BE2C (cell line): ENCODE measurements at regions not wholly inside any gene's neighbourhood (a gene's known extent, or its start where the extent isn't known, plus 50 kb on each side); places are given as distances from the start of the nearest gene placed in this dataset.

ENCODE experiments used
- DNase-seq: peaks from one replicate; pipeline ENCODE4 v3.0.0-alpha.2; 2020
- H3K27me3 ChIP-seq: fragments of 250-450 bp; sonication (Bioruptor Pico); 2 replicates; pipeline ENCODE4 v1.5.1; 2020; ENCODE audit warnings: mild to moderate bottlenecking
- H3K36me3 ChIP-seq: fragments of 250-450 bp; sonication (Bioruptor Pico); 2 replicates; pipeline ENCODE4 v1.5.1; 2020; ENCODE audit warnings: mild to moderate bottlenecking
- H3K4me1 ChIP-seq: fragments of 250-450 bp; sonication (Bioruptor Pico); 2 replicates; pipeline ENCODE4 v1.5.1; 2020
- H3K4me3 ChIP-seq: 2 replicates; pipeline ENCODE4 v1.5.1; 2011; ENCODE audit warnings: low read depth, low read length
- H3K9me3 ChIP-seq: fragments of 250-450 bp; sonication (Bioruptor Pico); 2 replicates; pipeline ENCODE4 v1.5.1; 2020
- TF ChIP-seq, protein P1 (sequence below): IDR thresholded peaks from 2 replicates; pipeline ENCODE4 v1.5.1; 2012; ENCODE audit warnings: mild to moderate bottlenecking, low read depth, low read length

DNA sequence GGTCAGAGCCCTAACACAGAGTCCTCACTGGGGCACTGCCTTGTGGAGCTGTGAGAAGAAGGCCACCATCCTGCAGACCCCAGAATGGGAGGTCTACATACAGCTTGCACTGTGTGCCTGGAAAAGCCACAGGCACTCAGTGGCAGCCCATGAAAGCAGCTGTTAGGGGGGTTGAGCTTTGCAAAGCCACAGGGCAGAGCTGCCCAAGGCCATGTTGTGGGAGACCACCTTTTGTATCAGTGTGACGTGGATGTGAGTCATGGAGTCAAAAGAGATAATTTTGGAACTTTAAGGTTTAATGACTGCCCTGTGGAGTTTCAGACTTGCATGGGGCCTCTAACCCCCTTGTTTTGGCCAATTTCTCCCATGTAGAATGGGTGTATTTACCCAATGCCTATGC is 52.9 kb upstream of the TPRG1 start:
- Histone ChIP-seq H3K4me1 (peaks cover 10% of the 10 kb centered on the region), H3K36me3 (no peaks in the 10 kb centered on the region; the same call in 1 of the 2 replicates), H3K4me3 (no peak overlapping the region), H3K27me3 (no peaks in the 10 kb centered on the region), H3K9me3 (peaks cover 17% of the 10 kb centered on the region)
- DNase-seq, result no peak
- TF ChIP-seq, protein P1, sequence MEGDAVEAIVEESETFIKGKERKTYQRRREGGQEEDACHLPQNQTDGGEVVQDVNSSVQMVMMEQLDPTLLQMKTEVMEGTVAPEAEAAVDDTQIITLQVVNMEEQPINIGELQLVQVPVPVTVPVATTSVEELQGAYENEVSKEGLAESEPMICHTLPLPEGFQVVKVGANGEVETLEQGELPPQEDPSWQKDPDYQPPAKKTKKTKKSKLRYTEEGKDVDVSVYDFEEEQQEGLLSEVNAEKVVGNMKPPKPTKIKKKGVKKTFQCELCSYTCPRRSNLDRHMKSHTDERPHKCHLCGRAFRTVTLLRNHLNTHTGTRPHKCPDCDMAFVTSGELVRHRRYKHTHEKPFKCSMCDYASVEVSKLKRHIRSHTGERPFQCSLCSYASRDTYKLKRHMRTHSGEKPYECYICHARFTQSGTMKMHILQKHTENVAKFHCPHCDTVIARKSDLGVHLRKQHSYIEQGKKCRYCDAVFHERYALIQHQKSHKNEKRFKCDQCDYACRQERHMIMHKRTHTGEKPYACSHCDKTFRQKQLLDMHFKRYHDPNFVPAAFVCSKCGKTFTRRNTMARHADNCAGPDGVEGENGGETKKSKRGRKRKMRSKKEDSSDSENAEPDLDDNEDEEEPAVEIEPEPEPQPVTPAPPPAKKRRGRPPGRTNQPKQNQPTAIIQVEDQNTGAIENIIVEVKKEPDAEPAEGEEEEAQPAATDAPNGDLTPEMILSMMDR, result no peak

DNA sequence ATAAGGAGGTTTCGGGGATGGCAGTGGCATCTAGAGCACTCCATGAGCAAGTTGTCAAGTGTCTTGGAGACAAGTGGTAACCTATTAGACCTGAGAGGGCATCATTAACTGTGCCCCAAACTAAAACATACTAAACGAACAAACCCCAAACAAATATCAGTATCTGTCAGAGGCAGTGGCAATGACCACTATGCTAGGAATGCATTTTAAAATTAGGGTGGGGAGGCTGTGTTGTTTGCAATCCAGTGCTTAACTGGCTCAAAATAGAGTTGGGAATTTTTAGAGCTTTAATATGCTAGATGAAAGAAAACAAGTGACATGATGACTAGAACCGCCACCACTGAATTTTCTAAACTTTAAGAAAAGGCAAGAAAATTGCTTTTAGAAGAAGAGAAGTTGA is 51.8 kb upstream of the TPRG1 start:
- Histone ChIP-seq H3K27me3 (no peaks in the 10 kb centered on the region), H3K9me3 (peaks cover 17% of the 10 kb centered on the region), H3K4me3 (no peak overlapping the region), H3K4me1 (peaks cover 21% of the 10 kb centered on the region), H3K36me3 (no peaks in the 10 kb centered on the region; the same call in 1 of the 2 replicates)
- TF ChIP-seq, protein P1, result no peak
- no peak for DNase-seq

DNA sequence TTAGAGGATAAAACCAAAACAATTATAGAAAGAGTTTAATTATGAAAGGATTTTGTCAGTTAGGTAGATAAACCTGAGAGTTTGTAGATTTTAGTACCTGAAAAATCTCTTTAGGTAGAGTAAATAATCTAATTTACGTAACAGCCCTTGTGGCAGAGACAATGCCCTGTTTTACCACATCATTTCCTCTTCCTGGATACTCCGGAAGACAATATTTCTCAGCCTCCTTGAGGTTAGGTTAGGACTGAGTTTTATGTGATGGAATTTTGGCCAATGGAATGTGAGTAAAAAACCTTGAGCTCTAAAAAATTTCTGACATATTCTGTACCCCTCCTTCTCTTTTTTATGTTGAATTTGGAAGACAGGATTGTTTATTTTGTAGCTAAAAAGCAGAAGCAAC is 50.7 kb upstream of the TPRG1 start:
- TF ChIP-seq, protein P1, result no peak
- no peak overlapping the region for H3K4me3 ChIP-seq
- no peak for DNase-seq

More for the DNA sequence above, 50.7 kb upstream of the TPRG1 start:
- Histone ChIP-seq H3K27me3 (no peaks in the 10 kb centered on the region), H3K4me1 (peaks cover 32% of the 10 kb centered on the region), H3K9me3 (peaks cover 17% of the 10 kb centered on the region), H3K36me3 (no peaks in the 10 kb centered on the region)
